NCI-H524 treated with DMSO at 0.1 percent for 48 hours (cell line): ENCODE measurements at regions not wholly inside any gene's neighbourhood (a gene's known extent, or its start where the extent isn't known, plus 50 kb on each side); places are given as distances from the start of the nearest gene placed in this dataset.

ENCODE experiments used
- DNase-seq: peaks from one replicate; lab custom pipeline; 2025; lab: John Stamatoyannopoulos, UW

GRCh38 chr3:64354221-64354620, 129.0 kb upstream of the PRICKLE2 start:
- DNase-seq: no peak

- DNase-seq: no peak
Observed at GRCh38 chr3:64353226-64353625, 128.0 kb upstream of the PRICKLE2 start.

- DNase-seq: no peak
Observed at GRCh38 chr3:64352639-64352992, 127.3 kb upstream of the PRICKLE2 start.

- DNase-seq: no peak
Observed at GRCh38 chr3:64351713-64352638, 126.7 kb upstream of the PRICKLE2 start.

GRCh38 chr3:64349551-64349950, 124.3 kb upstream of the PRICKLE2 start:
- DNase-seq: no peak

- DNase-seq: no peak
Observed at GRCh38 chr3:64345371-64345770, 120.1 kb upstream of the PRICKLE2 start.

- DNase-seq: no peak
Observed at GRCh38 chr3:64344721-64345207, 119.5 kb upstream of the PRICKLE2 start.

- DNase-seq: no peak
Observed at GRCh38 chr3:64343689-64344430, 118.6 kb upstream of the PRICKLE2 start.

GRCh38 chr3:64342940-64343688, 117.8 kb upstream of the PRICKLE2 start:
- no peak for DNase-seq

GRCh38 chr3:64341296-64341695, 116.0 kb upstream of the PRICKLE2 start:
- no peak for DNase-seq

GRCh38 chr3:64340641-64341101, 115.4 kb upstream of the PRICKLE2 start:
- no peak for DNase-seq

- DNase-seq: no peak
Observed at GRCh38 chr3:64336488-64336887, 111.2 kb upstream of the PRICKLE2 start.

- DNase-seq: no peak
Observed at GRCh38 chr3:64332459-64333350, 107.4 kb upstream of the PRICKLE2 start.

GRCh38 chr3:64331605-64332004, 106.3 kb upstream of the PRICKLE2 start:
- no peak for DNase-seq

- no peak for DNase-seq
Observed at GRCh38 chr3:64329037-64329436, 103.8 kb upstream of the PRICKLE2 start.

- no peak for DNase-seq
Observed at GRCh38 chr3:64327100-64327804, 102.0 kb upstream of the PRICKLE2 start.

GRCh38 chr3:64321747-64322146, 96.5 kb upstream of the PRICKLE2 start:
- no peak for DNase-seq

- DNase-seq: no peak
Observed at GRCh38 chr3:64319391-64319790, 94.1 kb upstream of the PRICKLE2 start.

GRCh38 chr3:64318668-64319271, 93.5 kb upstream of the PRICKLE2 start:
- DNase-seq: no peak

GRCh38 chr3:64318001-64318400, 92.7 kb upstream of the PRICKLE2 start:
- no peak for DNase-seq
